ENCODE measurements at regions not wholly inside any gene's neighbourhood (a gene's known extent, or its start where the extent isn't known, plus 50 kb on each side); places are given as distances from the start of the nearest gene placed in this dataset.

GRCh38 chr7:25951414-25952260 is 200.4 kb upstream of the NFE2L3 start:
- intact Hi-C loops (cut with DNase I; ENCODE audit: low total_unique reads) (loop anchor here (5.0 to 10.0 kb wide), 4 partner anchors 54 to 1211 kb away; partner anchors contain the start of genes CBX3 and HNRNPA2B1), in situ Hi-C loops (cut with MboI; ENCODE audit: low sequenced_read_pairs in 4 of 4) (no loop called here)
- H3K9me3 ChIP-seq = no peaks in the 10 kb centered on the region
- no peaks in the 10 kb centered on the region for H3K27me3 ChIP-seq
- peak; percentile 48 to 67 for ATAC-seq
- H3K4me1 ChIP-seq = peaks cover 5 to 15% of the 10 kb centered on the region in 2 donors
- peak overlapping the region; percentile 68 to 76 (median 72) for H3K27ac ChIP-seq
- no peaks in the 10 kb centered on the region for H3K36me3 ChIP-seq
- TF ChIP-seq CTCF (IDR thresholded peaks at IDR 0.05 in 4 of 5, conservative IDR thresholded peaks at IDR 0.05 in 1 of 5) (no peak), POLR2A (IDR thresholded peaks at IDR 0.05) (peak; percentile 59 to 65)
- no peak for DNase-seq
- H3K4me3 ChIP-seq = peak overlapping the region; percentile 59 to 88 (median 64)

GRCh38 chr7:25952261-25953057 is 199.5 kb upstream of the NFE2L3 start:
- in situ Hi-C loops (cut with MboI; ENCODE audit: low sequenced_read_pairs in 4 of 4) (no loop called here), intact Hi-C loops (cut with DNase I; ENCODE audit: low total_unique reads) (loop anchor here (5.0 to 10.0 kb wide), 4 partner anchors 55 to 1210 kb away; partner anchors contain the start of genes CBX3 and HNRNPA2B1)
- TF ChIP-seq POLR2A (IDR thresholded peaks at IDR 0.05) (no peak), CTCF (IDR thresholded peaks at IDR 0.05 in 4 of 5, conservative IDR thresholded peaks at IDR 0.05 in 1 of 5) (no peak)
- ATAC-seq (no peak), DNase-seq (no peak)
- peaks cover 5 to 15% of the 10 kb centered on the region in 2 donors for H3K4me1 ChIP-seq
- peak overlapping the region in 1 of 4 donors; percentile 76 for H3K27ac ChIP-seq
- H3K9me3 ChIP-seq = no peaks in the 10 kb centered on the region
- peak overlapping the region in 1 of 4 donors; percentile 88 for H3K4me3 ChIP-seq
- no peaks in the 10 kb centered on the region for H3K27me3 ChIP-seq
- no peaks in the 10 kb centered on the region for H3K36me3 ChIP-seq

GRCh38 chr7:25953859-25954258 is 198.1 kb upstream of the NFE2L3 start:
- Histone ChIP-seq H3K27ac (no peak overlapping the region), H3K27me3 (no peaks in the 10 kb centered on the region), H3K4me1 (peaks cover 5 to 15% of the 10 kb centered on the region in 2 donors), H3K9me3 (no peaks in the 10 kb centered on the region), H3K36me3 (no peaks in the 10 kb centered on the region), H3K4me3 (no peak overlapping the region)
- TF ChIP-seq POLR2A (IDR thresholded peaks at IDR 0.05) = no peak
- TF ChIP-seq CTCF (IDR thresholded peaks at IDR 0.05 in 4 of 5, conservative IDR thresholded peaks at IDR 0.05 in 1 of 5) = no peak
- in situ Hi-C loops (cut with MboI; ENCODE audit: low sequenced_read_pairs in 4 of 4) = no loop called here
- DNase-seq = no peak
- no peak for ATAC-seq
- intact Hi-C loops (cut with DNase I; ENCODE audit: low total_unique reads) = loop anchor here (5.0 to 10.0 kb wide), 4 partner anchors 57 to 1208 kb away; partner anchors contain the start of genes CBX3 and HNRNPA2B1

GRCh38 chr7:25954395-25954794 is 197.6 kb upstream of the NFE2L3 start:
- intact Hi-C loops (cut with DNase I; ENCODE audit: low total_unique reads) = loop anchor here (5.0 to 10.0 kb wide), 4 partner anchors 57 to 1208 kb away; partner anchors contain the start of genes CBX3 and HNRNPA2B1
- Histone ChIP-seq H3K27me3 (no peaks in the 10 kb centered on the region), H3K9me3 (no peaks in the 10 kb centered on the region), H3K36me3 (no peaks in the 10 kb centered on the region), H3K4me3 (no peak overlapping the region), H3K27ac (no peak overlapping the region), H3K4me1 (peaks cover 5 to 15% of the 10 kb centered on the region in 2 donors)
- ATAC-seq (no peak), DNase-seq (no peak)
- in situ Hi-C loops (cut with MboI; ENCODE audit: low sequenced_read_pairs in 4 of 4) = no loop called here
- TF ChIP-seq POLR2A (IDR thresholded peaks at IDR 0.05) (no peak), CTCF (IDR thresholded peaks at IDR 0.05 in 4 of 5, conservative IDR thresholded peaks at IDR 0.05 in 1 of 5) (no peak)

Data from gastrocnemius medialis (tissue), 4 donors.